ENCODE measurements at regions not wholly inside any gene's neighbourhood (a gene's known extent, or its start where the extent isn't known, plus 50 kb on each side); places are given as distances from the start of the nearest gene placed in this dataset.
A peak's percentile ranks its signal among the peaks of the same experiment; 100 is the strongest.

- no peak for DNase-seq
Measured at GRCh38 chr5:56685503-56686217, 129.7 kb upstream of the MAP3K1 start.

GRCh38 chr5:56684159-56684558 is 131.2 kb upstream of the MAP3K1 start:
- DNase-seq: no peak

GRCh38 chr5:56683733-56684132 is 131.6 kb upstream of the MAP3K1 start:
- no peak for DNase-seq

- no peak for DNase-seq
Measured at GRCh38 chr5:56683281-56683680, 132.1 kb upstream of the MAP3K1 start.

GRCh38 chr5:56681346-56681745 is 134.0 kb upstream of the MAP3K1 start:
- DNase-seq: no peak

GRCh38 chr5:56680731-56681130 is 134.6 kb upstream of the MAP3K1 start:
- no peak for DNase-seq

- no peak for DNase-seq
Measured at GRCh38 chr5:56677690-56678305, 137.6 kb upstream of the MAP3K1 start.

GRCh38 chr5:56676091-56676768 is 139.1 kb upstream of the MAP3K1 start:
- DNase-seq: no peak

- no peak for DNase-seq
Measured at GRCh38 chr5:56674441-56674840, 140.9 kb upstream of the MAP3K1 start.

- DNase-seq: no peak
Measured at GRCh38 chr5:56673171-56673570, 142.2 kb upstream of the MAP3K1 start.

- no peak for DNase-seq
Measured at GRCh38 chr5:56671571-56671970, 143.8 kb upstream of the MAP3K1 start.

GRCh38 chr5:56670916-56671315 is 144.4 kb upstream of the MAP3K1 start:
- no peak for DNase-seq

GRCh38 chr5:56669534-56670483 is 145.5 kb upstream of the MAP3K1 start:
- no peak for DNase-seq

GRCh38 chr5:56668996-56669395 is 146.4 kb upstream of the MAP3K1 start:
- no peak for DNase-seq

- no peak for DNase-seq
Measured at GRCh38 chr5:56667692-56668091, 147.7 kb upstream of the MAP3K1 start.

GRCh38 chr5:56666901-56667300 is 148.4 kb upstream of the MAP3K1 start:
- DNase-seq: no peak

- peak; percentile 7 to 27 for DNase-seq
Measured at GRCh38 chr5:56665117-56665516, 150.2 kb upstream of the MAP3K1 start.

- DNase-seq: no peak
Measured at GRCh38 chr5:56664025-56664424, 151.3 kb upstream of the MAP3K1 start.

- no peak for DNase-seq
Measured at GRCh38 chr5:56663523-56663922, 151.8 kb upstream of the MAP3K1 start.

GRCh38 chr5:56662893-56663292 is 152.5 kb upstream of the MAP3K1 start:
- DNase-seq: no peak

- DNase-seq: no peak
Measured at GRCh38 chr5:56659971-56660370, 155.4 kb upstream of the MAP3K1 start.

- no peak for DNase-seq
Measured at GRCh38 chr5:56658972-56659371, 156.4 kb upstream of the MAP3K1 start.

All from NCI-H526 (cell line).